GM21786 (cell line): ENCODE measurements at regions not wholly inside any gene's neighbourhood (a gene's known extent, or its start where the extent isn't known, plus 50 kb on each side); places are given as distances from the start of the nearest gene placed in this dataset.
"Not testable (repeated sequence)": the region's sequence is repeated elsewhere in the genome, so short reads cannot be mapped to it uniquely, and the experiment has no call there.

Experiments
- ATAC-seq: cut with Tn5 transposase; IDR thresholded peaks from one replicate; pipeline ENCODE4 v1.9.1; 2021; ENCODE audit not compliant: unreplicated experiment

DNA sequence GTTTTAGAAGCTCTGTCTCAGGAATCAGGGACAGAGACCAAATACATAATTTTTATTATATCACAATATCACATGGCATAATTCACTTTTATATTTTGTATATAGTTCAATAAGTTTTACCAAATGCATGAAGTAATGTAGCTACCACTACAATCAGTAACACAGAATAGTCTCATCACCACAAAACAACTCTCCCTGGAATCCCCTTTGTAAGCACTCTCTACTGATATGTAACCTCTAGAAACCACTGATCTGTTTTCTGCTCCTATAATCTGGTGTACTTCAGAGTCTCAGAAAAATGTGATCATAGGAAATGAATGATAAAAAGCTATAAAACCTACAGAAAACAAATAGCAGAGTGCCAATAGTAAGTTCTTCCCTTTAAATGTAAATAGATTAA, 1465.9 kb downstream of the SPATA31A7 start:
- peak; percentile 58 for ATAC-seq

GRCh38 chr9:62662733-62663507, 1473.1 kb downstream of the SPATA31A7 start:
- ATAC-seq = not testable (repeated sequence)

- not testable (repeated sequence) for ATAC-seq
Observed at GRCh38 chr9:62663512-62663911, 1473.7 kb downstream of the SPATA31A7 start.

DNA sequence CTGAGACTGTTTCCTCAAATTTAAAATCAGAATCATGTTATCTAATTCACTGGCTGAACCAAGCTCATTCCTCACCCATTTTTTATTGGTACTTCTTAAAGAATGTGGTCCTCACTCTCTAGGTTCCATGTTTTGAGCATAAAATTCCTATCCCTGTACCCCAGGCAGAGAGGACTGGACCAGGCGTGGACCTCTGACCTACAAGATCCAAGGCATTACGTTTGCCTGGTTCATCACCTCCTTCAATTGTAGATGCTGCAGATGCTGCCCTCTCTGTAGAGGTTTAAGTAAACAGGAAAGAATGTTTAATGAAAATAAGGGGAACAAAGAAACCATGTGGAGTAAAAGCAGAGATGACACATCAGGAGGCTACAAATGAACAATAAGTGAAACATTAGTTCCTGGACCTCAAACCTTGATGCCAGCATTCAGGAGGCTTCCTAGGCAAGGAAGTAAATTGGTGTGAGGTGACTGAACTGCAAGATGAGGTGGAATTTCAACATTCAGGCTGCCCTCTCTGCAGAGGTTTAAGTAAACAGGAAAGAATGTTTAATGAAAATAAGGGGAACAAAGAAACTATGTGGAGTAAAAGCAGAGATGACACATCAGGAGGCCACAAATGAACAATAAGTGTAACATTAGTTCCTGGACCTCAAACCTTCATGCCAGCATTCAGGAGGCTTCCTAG, 1477.4 kb downstream of the SPATA31A7 start:
- ATAC-seq = not testable (repeated sequence)

GRCh38 chr9:62677016-62677415, 1487.2 kb downstream of the SPATA31A7 start:
- not testable (repeated sequence) for ATAC-seq

- ATAC-seq = peak; percentile 53
Observed at GRCh38 chr9:62678336-62678735, 1488.5 kb downstream of the SPATA31A7 start.

- ATAC-seq = not testable (repeated sequence)
Observed at GRCh38 chr9:62679020-62679419, 1489.2 kb downstream of the SPATA31A7 start.

DNA sequence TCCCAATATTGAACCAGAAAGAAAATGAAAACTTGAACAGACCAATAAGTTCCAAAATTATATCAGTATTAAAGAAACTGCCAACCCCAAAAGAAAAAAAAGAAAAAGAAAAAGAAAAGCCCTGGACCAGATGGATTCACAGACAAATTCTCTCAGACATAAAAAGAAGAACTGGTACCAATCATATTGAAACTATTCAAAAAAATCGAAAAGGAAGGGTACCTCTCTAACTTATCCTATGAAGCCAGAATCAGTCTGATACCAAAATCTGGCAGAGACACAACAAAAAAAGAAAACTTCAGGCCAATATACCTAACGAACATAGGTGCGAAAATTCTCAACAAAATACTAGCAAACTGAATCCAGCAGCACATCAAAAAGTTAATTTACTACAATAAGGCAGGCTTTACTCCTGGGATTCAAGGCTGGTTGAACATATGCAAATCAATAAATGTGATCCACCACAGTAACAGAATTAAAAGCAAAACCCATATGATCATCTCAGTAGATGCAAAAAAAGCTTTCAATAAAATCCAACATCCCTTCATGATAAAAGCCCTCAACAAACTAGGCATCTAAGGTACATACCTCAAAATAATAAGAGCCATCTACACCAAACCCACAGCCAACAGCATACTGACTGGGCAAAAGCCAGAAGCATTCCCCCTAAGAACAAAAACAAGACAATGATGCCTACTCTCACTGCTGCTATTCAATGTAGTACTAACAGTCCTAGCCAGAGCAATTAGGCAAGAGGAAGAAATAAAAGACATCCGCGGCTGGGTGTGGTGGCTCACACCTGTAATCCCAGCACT, 1495.2 kb downstream of the SPATA31A7 start:
- ATAC-seq = peak; percentile 82

GRCh38 chr9:62686313-62686712, 1496.5 kb downstream of the SPATA31A7 start:
- not testable (repeated sequence) for ATAC-seq

GRCh38 chr9:62693019-62693418, 1503.2 kb downstream of the SPATA31A7 start:
- ATAC-seq = not testable (repeated sequence)

DNA sequence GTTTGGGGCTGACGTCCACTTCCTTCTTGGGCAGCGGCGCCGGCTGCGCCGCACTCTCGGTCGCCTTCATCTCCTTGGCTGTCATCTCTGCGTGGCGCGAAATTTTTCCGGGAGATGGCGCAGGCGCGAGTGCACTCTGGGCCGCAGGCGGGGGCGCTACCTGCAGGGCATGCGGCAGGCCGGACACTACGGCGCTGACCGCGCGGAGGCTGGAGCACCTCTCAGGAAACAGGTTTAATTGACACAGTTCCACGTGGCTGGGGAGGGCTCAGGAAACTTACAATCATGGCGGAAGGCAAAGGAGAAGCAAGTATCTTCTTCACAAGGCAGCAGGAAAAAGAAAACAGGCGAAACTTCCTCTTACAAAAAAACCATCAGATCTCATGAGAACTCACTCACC, 1521.5 kb downstream of the SPATA31A7 start:
- ATAC-seq = not testable (repeated sequence)

- ATAC-seq = not testable (repeated sequence)
Observed at GRCh38 chr9:62725580-62725979, 1535.7 kb downstream of the SPATA31A7 start.

- ATAC-seq = peak; percentile 93
Observed at GRCh38 chr9:62730229-62731000, 1540.6 kb downstream of the SPATA31A7 start.

GRCh38 chr9:62731015-62731414, 1541.2 kb downstream of the SPATA31A7 start:
- not testable (repeated sequence) for ATAC-seq

DNA sequence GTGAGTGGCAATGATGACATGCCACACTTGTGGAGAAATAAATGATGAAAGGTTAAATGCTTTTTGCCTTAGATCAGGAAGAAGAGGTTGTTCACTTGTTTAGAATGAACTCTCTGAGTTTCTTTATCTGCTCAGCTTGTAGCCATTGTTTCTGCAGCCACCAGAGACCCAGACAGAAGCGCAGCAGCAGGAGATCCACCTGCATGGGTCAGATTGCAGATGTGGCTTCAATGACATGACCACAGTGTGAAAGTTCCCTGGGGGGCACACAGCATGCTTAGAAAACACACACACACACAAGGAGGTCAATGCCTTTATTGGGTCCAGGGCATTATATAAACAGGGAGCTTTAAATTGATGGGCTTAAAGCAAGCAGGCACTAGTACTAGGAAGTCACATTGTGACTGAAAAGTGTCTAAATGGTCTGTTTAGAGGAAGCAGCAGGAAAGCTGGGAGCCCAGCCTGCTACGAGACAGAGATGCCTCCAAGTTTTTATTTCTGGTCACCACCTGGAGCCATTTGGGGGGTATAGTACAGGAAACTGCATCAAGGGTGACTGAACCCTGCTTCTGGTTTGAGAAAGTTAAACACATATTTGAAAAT, 1547.3 kb downstream of the SPATA31A7 start:
- ATAC-seq = not testable (repeated sequence)

GRCh38 chr9:62737915-62738314, 1548.1 kb downstream of the SPATA31A7 start:
- ATAC-seq = not testable (repeated sequence)

GRCh38 chr9:62745774-62746529, 1556.1 kb downstream of the SPATA31A7 start:
- ATAC-seq = not testable (repeated sequence)
